ENCODE measurements at regions not wholly inside any gene's neighbourhood (a gene's known extent, or its start where the extent isn't known, plus 50 kb on each side); places are given as distances from the start of the nearest gene placed in this dataset.
A peak's percentile ranks its signal among the peaks of the same experiment; 100 is the strongest.

DNA sequence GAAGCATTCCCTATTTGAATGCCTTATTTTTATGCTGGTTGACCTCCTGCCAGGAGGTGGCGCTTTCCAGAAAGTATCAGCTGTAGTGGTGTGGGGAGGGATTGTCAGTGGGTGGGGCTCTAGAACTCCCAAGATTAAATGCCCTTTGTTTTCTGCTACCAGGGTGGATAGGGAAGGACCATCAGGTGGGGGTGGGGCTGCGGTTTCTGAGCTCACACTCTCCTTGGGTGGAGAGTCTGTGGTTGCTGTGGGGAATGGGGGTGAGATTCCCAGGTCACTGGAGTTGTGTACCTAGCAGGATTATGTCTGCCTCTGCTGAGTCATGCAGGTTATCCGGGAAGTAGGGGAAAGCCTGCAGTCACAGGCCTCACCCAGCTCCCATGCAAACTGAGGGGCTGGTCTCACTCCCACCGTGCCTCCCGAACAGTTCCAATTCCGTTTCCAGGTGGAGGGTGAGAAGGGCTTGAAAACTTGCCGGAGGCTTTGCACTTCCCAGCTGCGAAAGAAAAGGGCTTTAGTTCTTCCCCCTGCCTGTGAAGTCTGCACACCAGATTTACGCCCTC lies 68.3 kb downstream of the ALG10B start:
- H3K4me3 ChIP-seq (ENCODE audit: low read length) = no peak overlapping the region
- peak overlapping the region; percentile 42 for H3K56ac ChIP-seq (ENCODE audit: low read length)
- peak; percentile 81 for DNase-seq
- H4K8ac ChIP-seq (ENCODE audit: low read depth, low read length) = no peak overlapping the region
- H3K79me2 ChIP-seq (ENCODE audit: control insufficient read depth, insufficient read depth, low read length) = no peaks in the 10 kb centered on the region
- no peak overlapping the region for H2AK5ac ChIP-seq (ENCODE audit: low read length)
- H2BK120ac ChIP-seq (ENCODE audit: low read depth, low read length) = no peak overlapping the region
- no peak overlapping the region for H3K4me2 ChIP-seq (ENCODE audit: low read length)
- no peak overlapping the region for H3K23ac ChIP-seq (ENCODE audit: low read length)
- no peak overlapping the region for H4K5ac ChIP-seq (ENCODE audit: low read length)
- no peak overlapping the region for H2BK5ac ChIP-seq (ENCODE audit: low read length)
- no peak overlapping the region for H3K4ac ChIP-seq (ENCODE audit: low read depth, low read length)
- H3K36me3 ChIP-seq (ENCODE audit: control insufficient read depth, insufficient read depth, low read length) = no peaks in the 10 kb centered on the region
- H2BK15ac ChIP-seq (replicated peaks; ENCODE audit: low read depth) = no peak overlapping the region
- no peak overlapping the region for H3K18ac ChIP-seq (ENCODE audit: low read length)
- H3K4me1 ChIP-seq (ENCODE audit: control insufficient read depth, low read depth, low read length) = no peaks in the 10 kb centered on the region
- H3K79me1 ChIP-seq (ENCODE audit: low read length) = no peaks in the 10 kb centered on the region
- no peak overlapping the region for H3K27ac ChIP-seq (ENCODE audit: low read depth, low read length)
- WGBS (ENCODE audit: extremely low coverage, insufficient coverage, low lambda C conversion rate) = no CpG with 5 or more reads among the region's 9 CpGs
- H3K27me3 ChIP-seq (ENCODE audit: insufficient read depth, low read length, poor library complexity) = no peaks in the 10 kb centered on the region
- no peak overlapping the region for H3K9ac ChIP-seq (ENCODE audit: low read length)

DNA sequence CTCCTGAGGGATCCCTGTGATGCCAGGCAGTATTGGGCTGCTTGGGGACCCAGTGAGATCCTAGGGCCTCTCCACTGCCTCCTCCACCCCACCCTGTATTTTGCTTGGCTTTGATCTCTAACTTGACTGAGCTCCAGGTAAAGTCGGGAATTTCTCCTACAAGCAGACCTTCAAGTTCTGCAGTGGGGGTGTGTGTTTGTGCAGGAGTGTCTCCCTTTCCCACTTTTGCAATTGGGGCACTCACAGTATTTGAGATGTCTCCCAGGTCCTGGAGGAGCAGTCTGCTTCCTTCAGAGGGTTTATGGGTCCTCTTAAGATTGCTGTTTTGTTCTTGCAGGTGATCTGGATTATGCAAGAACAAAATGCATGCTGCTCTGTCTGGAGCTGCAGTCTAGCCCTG lies 68.9 kb downstream of the ALG10B start:
- WGBS (ENCODE audit: extremely low coverage, insufficient coverage, low lambda C conversion rate) = no CpG with 5 or more reads among the region's 1 CpG
- no peak overlapping the region for H2AK5ac ChIP-seq (ENCODE audit: low read length)
- H3K4ac ChIP-seq (ENCODE audit: low read depth, low read length) = no peak overlapping the region
- no peaks in the 10 kb centered on the region for H3K27me3 ChIP-seq (ENCODE audit: insufficient read depth, low read length, poor library complexity)
- H3K79me2 ChIP-seq (ENCODE audit: control insufficient read depth, insufficient read depth, low read length) = no peaks in the 10 kb centered on the region
- no peaks in the 10 kb centered on the region for H3K36me3 ChIP-seq (ENCODE audit: control insufficient read depth, insufficient read depth, low read length)
- peak; percentile 0 for DNase-seq
- no peaks in the 10 kb centered on the region for H3K4me1 ChIP-seq (ENCODE audit: control insufficient read depth, low read depth, low read length)
- H4K5ac ChIP-seq (ENCODE audit: low read length) = no peak overlapping the region
- no peak overlapping the region for H4K8ac ChIP-seq (ENCODE audit: low read depth, low read length)
- no peak overlapping the region for H2BK5ac ChIP-seq (ENCODE audit: low read length)
- H3K56ac ChIP-seq (ENCODE audit: low read length) = peak overlapping the region; percentile 42
- H2BK120ac ChIP-seq (ENCODE audit: low read depth, low read length) = no peak overlapping the region
- H3K4me2 ChIP-seq (ENCODE audit: low read length) = no peak overlapping the region
- H3K9ac ChIP-seq (ENCODE audit: low read length) = no peak overlapping the region
- no peak overlapping the region for H2BK15ac ChIP-seq (replicated peaks; ENCODE audit: low read depth)
- no peak overlapping the region for H3K23ac ChIP-seq (ENCODE audit: low read length)
- H3K79me1 ChIP-seq (ENCODE audit: low read length) = no peaks in the 10 kb centered on the region
- no peak overlapping the region for H3K4me3 ChIP-seq (ENCODE audit: low read length)
- no peak overlapping the region for H3K18ac ChIP-seq (ENCODE audit: low read length)
- no peak overlapping the region for H3K27ac ChIP-seq (ENCODE audit: low read depth, low read length)

DNA sequence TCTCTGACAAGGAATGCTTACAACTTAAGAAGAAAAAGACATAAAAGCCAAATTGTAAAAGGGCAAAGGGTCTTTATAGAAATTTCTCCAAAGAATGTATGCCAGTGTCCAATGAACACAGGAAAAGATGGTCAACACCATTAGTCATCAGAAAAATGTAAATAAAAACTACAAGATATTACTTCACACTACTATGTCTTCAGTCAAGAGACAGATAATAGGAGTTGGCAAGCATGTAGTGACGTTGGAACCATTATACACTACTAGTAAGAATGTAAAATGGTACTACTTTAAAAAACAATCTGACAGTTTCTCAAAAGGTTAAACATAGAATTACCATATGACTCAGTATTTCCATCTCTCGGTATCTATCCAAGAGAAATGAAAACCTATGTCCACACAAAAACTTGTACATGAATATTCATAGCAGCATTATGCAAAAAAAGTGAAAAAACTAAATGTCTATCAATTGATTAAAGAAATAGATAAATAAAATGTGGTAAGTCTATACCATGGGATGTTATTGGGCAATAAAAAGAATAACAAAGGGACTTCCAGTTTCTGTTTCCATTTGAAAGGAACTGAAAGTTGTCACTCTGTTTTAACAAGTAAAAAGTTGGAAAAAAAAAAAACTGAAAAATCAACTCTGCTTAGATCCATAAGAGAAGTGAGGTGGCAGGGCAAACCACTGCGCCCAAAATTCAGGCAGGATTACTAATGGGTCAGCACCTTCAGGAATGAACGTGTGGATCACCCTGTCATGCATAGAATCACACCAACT lies 69.8 kb downstream of the ALG10B start:
- no peak overlapping the region for H4K5ac ChIP-seq (ENCODE audit: low read length)
- H3K4me3 ChIP-seq (ENCODE audit: low read length) = no peak overlapping the region
- H2BK120ac ChIP-seq (ENCODE audit: low read depth, low read length) = no peak overlapping the region
- no peak overlapping the region for H4K8ac ChIP-seq (ENCODE audit: low read depth, low read length)
- H3K27ac ChIP-seq (ENCODE audit: low read depth, low read length) = no peak overlapping the region
- no peaks in the 10 kb centered on the region for H3K36me3 ChIP-seq (ENCODE audit: control insufficient read depth, insufficient read depth, low read length)
- H2BK15ac ChIP-seq (replicated peaks; ENCODE audit: low read depth) = no peak overlapping the region
- H3K79me1 ChIP-seq (ENCODE audit: low read length) = no peaks in the 10 kb centered on the region
- no peak overlapping the region for H3K23ac ChIP-seq (ENCODE audit: low read length)
- no peaks in the 10 kb centered on the region for H3K79me2 ChIP-seq (ENCODE audit: control insufficient read depth, insufficient read depth, low read length)
- no peaks in the 10 kb centered on the region for H3K27me3 ChIP-seq (ENCODE audit: insufficient read depth, low read length, poor library complexity)
- no CpG with 5 or more reads among the region's 4 CpGs for WGBS (ENCODE audit: extremely low coverage, insufficient coverage, low lambda C conversion rate)
- no peak overlapping the region for H2BK5ac ChIP-seq (ENCODE audit: low read length)
- H3K4ac ChIP-seq (ENCODE audit: low read depth, low read length) = no peak overlapping the region
- H3K4me2 ChIP-seq (ENCODE audit: low read length) = no peak overlapping the region
- H3K9ac ChIP-seq (ENCODE audit: low read length) = no peak overlapping the region
- H3K4me1 ChIP-seq (ENCODE audit: control insufficient read depth, low read depth, low read length) = no peaks in the 10 kb centered on the region
- H3K56ac ChIP-seq (ENCODE audit: low read length) = no peak overlapping the region
- no peak overlapping the region for H2AK5ac ChIP-seq (ENCODE audit: low read length)
- DNase-seq = peak; percentile 2
- H3K18ac ChIP-seq (ENCODE audit: low read length) = no peak overlapping the region

DNA sequence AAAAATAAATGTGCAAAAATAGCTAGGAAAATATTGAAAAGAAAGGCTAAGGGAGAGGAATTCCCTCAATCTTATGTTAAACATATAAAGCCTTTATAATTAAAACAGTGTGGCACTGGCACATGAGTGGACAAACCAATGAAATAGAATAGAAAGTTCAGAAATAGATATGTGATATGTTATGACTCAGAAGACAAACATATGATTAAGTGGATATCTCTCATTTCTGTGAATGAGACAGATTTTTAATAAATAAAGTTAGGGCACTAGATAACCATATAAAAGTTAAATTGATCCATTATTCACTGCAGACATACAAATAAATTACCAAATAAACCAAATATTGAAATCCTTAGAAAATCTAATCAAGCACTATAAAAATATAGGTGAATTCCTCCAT lies 73.0 kb downstream of the ALG10B start:
- no peak overlapping the region for H3K27ac ChIP-seq (ENCODE audit: low read depth, low read length)
- no peak overlapping the region for H2BK15ac ChIP-seq (replicated peaks; ENCODE audit: low read depth)
- H3K4me1 ChIP-seq (ENCODE audit: control insufficient read depth, low read depth, low read length) = no peaks in the 10 kb centered on the region

DNA sequence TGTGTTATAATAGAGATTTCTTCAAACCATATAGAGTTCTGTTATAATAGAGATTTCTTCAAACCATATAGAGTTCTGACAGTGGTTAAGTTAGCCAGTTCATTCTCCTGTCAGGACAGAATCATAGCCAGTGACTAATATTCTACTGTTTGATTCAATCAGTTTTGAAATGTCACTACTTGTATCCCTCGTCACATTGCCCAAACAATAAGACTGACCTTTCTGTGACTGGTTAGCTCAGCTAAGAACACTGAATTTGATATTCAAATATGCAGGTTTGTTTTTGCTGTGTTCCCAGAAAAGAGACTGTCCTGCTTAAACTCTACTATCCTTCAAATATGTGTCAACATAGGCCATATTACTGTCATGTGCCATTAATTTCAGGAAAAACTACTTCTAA lies 74.4 kb downstream of the ALG10B start:
- Histone ChIP-seq H2BK15ac (replicated peaks; ENCODE audit: low read depth) (no peak overlapping the region), H3K4me1 (ENCODE audit: control insufficient read depth, low read depth, low read length) (no peaks in the 10 kb centered on the region)
- WGBS (ENCODE audit: extremely low coverage, insufficient coverage, low lambda C conversion rate) = no CpG with 5 or more reads among the region's 1 CpG

More for the DNA sequence above, 73.0 kb downstream of the ALG10B start:
- no peak overlapping the region for H3K18ac ChIP-seq (ENCODE audit: low read length)
- H3K9ac ChIP-seq (ENCODE audit: low read length) = no peak overlapping the region
- no peak for DNase-seq
- H2BK5ac ChIP-seq (ENCODE audit: low read length) = no peak overlapping the region
- no peak overlapping the region for H2BK120ac ChIP-seq (ENCODE audit: low read depth, low read length)
- H3K4me2 ChIP-seq (ENCODE audit: low read length) = no peak overlapping the region
- no peak overlapping the region for H4K8ac ChIP-seq (ENCODE audit: low read depth, low read length)
- H3K56ac ChIP-seq (ENCODE audit: low read length) = no peak overlapping the region
- no peaks in the 10 kb centered on the region for H3K27me3 ChIP-seq (ENCODE audit: insufficient read depth, low read length, poor library complexity)
- no peak overlapping the region for H3K4ac ChIP-seq (ENCODE audit: low read depth, low read length)
- no peaks in the 10 kb centered on the region for H3K79me2 ChIP-seq (ENCODE audit: control insufficient read depth, insufficient read depth, low read length)
- H2AK5ac ChIP-seq (ENCODE audit: low read length) = no peak overlapping the region
- H4K5ac ChIP-seq (ENCODE audit: low read length) = no peak overlapping the region
- H3K4me3 ChIP-seq (ENCODE audit: low read length) = no peak overlapping the region
- no peaks in the 10 kb centered on the region for H3K79me1 ChIP-seq (ENCODE audit: low read length)
- H3K23ac ChIP-seq (ENCODE audit: low read length) = no peak overlapping the region
- no peaks in the 10 kb centered on the region for H3K36me3 ChIP-seq (ENCODE audit: control insufficient read depth, insufficient read depth, low read length)

More for the DNA sequence above, 74.4 kb downstream of the ALG10B start:
- Histone ChIP-seq H4K5ac (ENCODE audit: low read length) (no peak overlapping the region), H3K23ac (ENCODE audit: low read length) (no peak overlapping the region), H3K27ac (ENCODE audit: low read depth, low read length) (no peak overlapping the region), H3K79me1 (ENCODE audit: low read length) (no peaks in the 10 kb centered on the region), H3K56ac (ENCODE audit: low read length) (no peak overlapping the region), H3K9ac (ENCODE audit: low read length) (no peak overlapping the region), H3K4me3 (ENCODE audit: low read length) (no peak overlapping the region), H3K18ac (ENCODE audit: low read length) (no peak overlapping the region), H3K27me3 (ENCODE audit: insufficient read depth, low read length, poor library complexity) (no peaks in the 10 kb centered on the region), H4K8ac (ENCODE audit: low read depth, low read length) (no peak overlapping the region), H2AK5ac (ENCODE audit: low read length) (no peak overlapping the region), H3K4me2 (ENCODE audit: low read length) (no peak overlapping the region), H3K36me3 (ENCODE audit: control insufficient read depth, insufficient read depth, low read length) (no peaks in the 10 kb centered on the region), H3K4ac (ENCODE audit: low read depth, low read length) (no peak overlapping the region), H3K79me2 (ENCODE audit: control insufficient read depth, insufficient read depth, low read length) (no peaks in the 10 kb centered on the region), H2BK5ac (ENCODE audit: low read length) (no peak overlapping the region), H2BK120ac (ENCODE audit: low read depth, low read length) (no peak overlapping the region)
- DNase-seq = no peak
